ENCODE measurements at regions not wholly inside any gene's neighbourhood (a gene's known extent, or its start where the extent isn't known, plus 50 kb on each side); places are given as distances from the start of the nearest gene placed in this dataset.

- H4K20me1 ChIP-seq (replicated peaks; ENCODE audit: control insufficient read depth, insufficient read depth, low read length): no peaks in the 10 kb centered on the region
- BruUV-seq (replicated peaks): no TSS peak
- H3K27me3 ChIP-seq (ENCODE audit: control insufficient read depth in 2 of 2, insufficient read depth in 2 of 2, low read length in 2 of 2): peaks cover 16 to 72% of the 10 kb centered on the region in 2 experiments
- POLR2A ChIA-PET: no interaction called here
- FAIRE-seq (no peak), ATAC-seq (no peak), DNase-seq (ENCODE audit: extremely low read depth in 1 of 4, low spot score in 3 of 4) (no peak)
- in situ Hi-C loops (cut with MboI) (no loop called here), intact Hi-C loops (cut with micrococcal nuclease) (loop anchor here (5.0 kb wide), 1 partner anchor 43 kb away; no protein-coding TSS in a partner anchor)
- H3K36me3 ChIP-seq (ENCODE audit: control insufficient read depth, insufficient read depth, low read length): no peaks in the 10 kb centered on the region
- WGBS (ENCODE audit: insufficient coverage, low coverage, missing lambda C conversion rate): 13% methylated on average over 12 of the region's 12 CpGs
- CTCF ChIA-PET (ENCODE audit: low intra/inter-chr PET ratio): no interaction called here
- no peak overlapping the region for H2AFZ ChIP-seq (ENCODE audit: low read depth, low read length)
- H3K4me2 ChIP-seq (ENCODE audit: insufficient read depth, low read length): no peak overlapping the region
- no peaks in the 10 kb centered on the region for H3K79me2 ChIP-seq (ENCODE audit: control insufficient read depth, insufficient read depth, low read length)
- TF ChIP-seq NCOA2 (IDR thresholded peaks at IDR 0.05; ENCODE audit: partially characterized antibody in 2 of 2): no peak
- TF ChIP-seq CSDE1 (IDR thresholded peaks at IDR 0.05): no peak
- no peak for TF ChIP-seq DDX20 (tag; IDR thresholded peaks at IDR 0.05; ENCODE audit: low read depth)
- no peak for TF ChIP-seq CREB1 (IDR thresholded peaks at IDR 0.05)
- no peak for TF ChIP-seq CREB1 (CRISPR knock-in tag; IDR thresholded peaks at IDR 0.05)
- no peak for TF ChIP-seq TSC22D4 (tag; IDR thresholded peaks at IDR 0.05)
- TF ChIP-seq EWSR1 (IDR thresholded peaks at IDR 0.05; ENCODE audit: borderline replicate concordance, low read depth, partially characterized antibody): no peak
- TF ChIP-seq USF1 (CRISPR knock-in tag; IDR thresholded peaks at IDR 0.05): no peak
- TF ChIP-seq HNRNPUL1 (IDR thresholded peaks at IDR 0.05; ENCODE audit: low read length): no peak
- no peak for TF ChIP-seq NCOA4 (IDR thresholded peaks at IDR 0.05; ENCODE audit: partially characterized antibody)
- TF ChIP-seq BMI1 (IDR thresholded peaks at IDR 0.05; ENCODE audit: low read length): no peak
- TF ChIP-seq MCM5 (IDR thresholded peaks at IDR 0.05; ENCODE audit: low read depth): no peak
- no peak for TF ChIP-seq CEBPG (CRISPR knock-in tag; IDR thresholded peaks at IDR 0.05)
- TF ChIP-seq CEBPG (tag; conservative IDR thresholded peaks at IDR 0.05 in 1 of 2, IDR thresholded peaks at IDR 0.05 in 1 of 2): no peak
- TF ChIP-seq NFXL1 (CRISPR knock-in tag; IDR thresholded peaks at IDR 0.05): no peak
- TF ChIP-seq SRSF7 (optimal IDR thresholded peaks at IDR 0.05; ENCODE audit: low read depth, low read length): no peak
- no peak for TF ChIP-seq MAX (CRISPR knock-in tag; IDR thresholded peaks at IDR 0.05)
- TF ChIP-seq BHLHE40 (IDR thresholded peaks at IDR 0.05; ENCODE audit: low read length): no peak
- no peak for TF ChIP-seq ZBTB9 (CRISPR knock-in tag; IDR thresholded peaks at IDR 0.05)
- no peak for TF ChIP-seq GATAD2B (IDR thresholded peaks at IDR 0.05; ENCODE audit: borderline replicate concordance)
- TF ChIP-seq YY1 (IDR thresholded peaks at IDR 0.05; ENCODE audit: borderline replicate concordance in 1 of 3, control insufficient read depth in 1 of 3, extremely low read depth in 1 of 3, insufficient read depth in 3 of 3, insufficient read length in 1 of 3, insufficient replicate concordance in 2 of 3, low read depth in 1 of 3, low read length in 2 of 3): no peak
- no peak for TF ChIP-seq ZNF146 (CRISPR knock-in tag; IDR thresholded peaks at IDR 0.05; ENCODE audit: unreplicated experiment)
- H3K4me1 ChIP-seq (replicated peaks in 1 of 2; ENCODE audit: control insufficient read depth in 2 of 2, insufficient read depth in 2 of 2, low read length in 2 of 2): no peaks in the 10 kb centered on the region; a peak in 3 of 5 replicates
- H3K9me1 ChIP-seq (ENCODE audit: control insufficient read depth, insufficient read depth, low read length): no peaks in the 10 kb centered on the region
- no peak overlapping the region for H3K9ac ChIP-seq (ENCODE audit: insufficient read depth in 1 of 2, low read depth in 2 of 2, low read length in 2 of 2)
- H3K9me3 ChIP-seq (replicated peaks; ENCODE audit: control insufficient read depth, insufficient read depth, low read depth, low read length): no peaks in the 10 kb centered on the region
- H3K4me3 ChIP-seq: no peak overlapping the region
- no peak overlapping the region for H3K27ac ChIP-seq (ENCODE audit: extremely low read depth, low read depth, low read length)
Measured at GRCh38 chr17:17400070-17400469, 76.7 kb upstream of the MED9 start.
